ENCODE measurements at regions not wholly inside any gene's neighbourhood (a gene's known extent, or its start where the extent isn't known, plus 50 kb on each side); places are given as distances from the start of the nearest gene placed in this dataset.

DNA sequence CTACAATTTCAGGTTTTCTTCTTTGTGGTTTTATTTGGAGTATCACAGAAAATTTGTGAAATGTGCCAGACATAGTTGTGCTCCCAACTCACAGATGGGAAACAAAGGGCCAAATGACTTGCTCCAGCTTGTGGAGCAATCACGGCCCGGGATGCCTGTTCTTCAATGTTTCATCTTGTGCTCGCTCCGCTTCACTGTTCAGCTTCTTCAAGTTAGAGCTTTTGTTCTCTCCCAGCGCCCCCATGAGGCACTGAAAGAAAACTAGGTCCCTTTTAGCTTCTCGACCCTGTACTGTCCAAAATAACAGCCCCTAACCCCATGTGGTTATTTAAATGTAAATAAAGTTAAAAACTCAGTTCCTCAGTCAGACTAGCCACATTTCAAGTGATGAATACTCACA is 187.9 kb upstream of the STXBP6 start:
- DNase-seq (ENCODE audit: low read depth), result peak; percentile 3
- no peak overlapping the region for H3K4me3 ChIP-seq (ENCODE audit: low read depth, low read length)
- TF ChIP-seq, protein P1, sequence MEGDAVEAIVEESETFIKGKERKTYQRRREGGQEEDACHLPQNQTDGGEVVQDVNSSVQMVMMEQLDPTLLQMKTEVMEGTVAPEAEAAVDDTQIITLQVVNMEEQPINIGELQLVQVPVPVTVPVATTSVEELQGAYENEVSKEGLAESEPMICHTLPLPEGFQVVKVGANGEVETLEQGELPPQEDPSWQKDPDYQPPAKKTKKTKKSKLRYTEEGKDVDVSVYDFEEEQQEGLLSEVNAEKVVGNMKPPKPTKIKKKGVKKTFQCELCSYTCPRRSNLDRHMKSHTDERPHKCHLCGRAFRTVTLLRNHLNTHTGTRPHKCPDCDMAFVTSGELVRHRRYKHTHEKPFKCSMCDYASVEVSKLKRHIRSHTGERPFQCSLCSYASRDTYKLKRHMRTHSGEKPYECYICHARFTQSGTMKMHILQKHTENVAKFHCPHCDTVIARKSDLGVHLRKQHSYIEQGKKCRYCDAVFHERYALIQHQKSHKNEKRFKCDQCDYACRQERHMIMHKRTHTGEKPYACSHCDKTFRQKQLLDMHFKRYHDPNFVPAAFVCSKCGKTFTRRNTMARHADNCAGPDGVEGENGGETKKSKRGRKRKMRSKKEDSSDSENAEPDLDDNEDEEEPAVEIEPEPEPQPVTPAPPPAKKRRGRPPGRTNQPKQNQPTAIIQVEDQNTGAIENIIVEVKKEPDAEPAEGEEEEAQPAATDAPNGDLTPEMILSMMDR (IDR thresholded peaks at IDR 0.05; ENCODE audit: control insufficient read depth, extremely low read depth, insufficient read depth), result peak; percentile 64

DNA sequence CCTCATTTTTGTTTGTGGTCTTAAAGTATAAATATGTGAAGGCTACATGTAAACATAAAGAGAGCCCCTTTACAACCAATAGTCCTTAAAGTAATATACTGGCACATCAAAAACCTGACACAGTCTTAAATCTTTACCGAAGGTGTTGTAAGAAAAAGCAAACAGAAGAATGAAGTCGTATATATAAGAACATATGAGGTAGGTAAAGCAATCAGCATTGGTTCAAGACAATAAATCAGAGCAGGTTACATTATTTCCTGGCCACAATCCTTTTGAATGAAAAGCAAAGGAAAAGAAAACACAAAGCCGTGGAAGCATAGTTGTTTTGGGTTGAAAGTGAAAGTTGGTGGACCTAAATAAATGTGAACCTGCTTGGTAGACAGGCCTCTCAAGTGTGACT is 183.7 kb upstream of the STXBP6 start:
- no peak overlapping the region for H3K4me3 ChIP-seq (ENCODE audit: low read depth, low read length)
- no peak for DNase-seq (ENCODE audit: low read depth)
- TF ChIP-seq, protein P1 (IDR thresholded peaks at IDR 0.05; ENCODE audit: control insufficient read depth, extremely low read depth, insufficient read depth), result no peak

DNA sequence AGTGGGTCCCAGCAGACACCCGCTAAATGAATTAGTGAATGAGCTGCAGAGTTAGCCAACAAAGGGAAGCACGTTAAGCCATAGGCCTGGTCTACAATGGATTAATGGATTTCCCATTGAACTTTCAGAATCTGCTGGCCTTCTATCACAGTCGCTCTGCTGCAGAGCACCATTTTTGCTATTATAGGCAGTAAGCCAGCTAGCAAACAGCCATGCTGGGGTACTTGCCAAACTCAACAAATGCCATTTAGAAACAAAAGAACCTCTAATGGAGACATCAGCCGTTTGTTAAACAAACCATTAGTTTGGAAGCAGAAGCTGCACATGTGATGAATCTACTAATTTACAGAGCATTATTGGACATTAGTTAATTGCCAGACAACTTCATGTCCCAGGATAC is 181.1 kb upstream of the STXBP6 start:
- peak; percentile 63 for DNase-seq (ENCODE audit: low read depth)
- H3K4me3 ChIP-seq (ENCODE audit: low read depth, low read length), result no peak overlapping the region
- TF ChIP-seq, protein P1 (IDR thresholded peaks at IDR 0.05; ENCODE audit: control insufficient read depth, extremely low read depth, insufficient read depth), result no peak

DNA sequence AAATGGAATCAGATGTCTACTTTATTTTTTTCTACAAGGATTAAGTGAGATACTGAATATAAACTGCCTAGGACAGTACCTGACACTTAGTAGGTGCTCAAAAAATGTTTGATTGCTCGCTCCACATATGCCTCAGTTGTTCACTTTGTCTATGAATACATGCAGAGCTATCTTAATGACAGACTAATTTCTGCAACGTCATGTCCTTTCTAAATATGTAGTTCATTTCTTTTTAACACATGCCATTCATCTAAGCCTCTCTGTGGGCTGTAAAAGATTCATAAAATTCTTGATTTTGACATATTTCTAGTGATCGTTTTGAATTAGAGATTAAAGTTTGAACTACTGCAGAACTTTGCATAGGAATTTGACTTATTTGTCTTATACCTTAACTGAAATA is 176.3 kb upstream of the STXBP6 start:
- no peak overlapping the region for H3K4me3 ChIP-seq (ENCODE audit: low read depth, low read length)
- TF ChIP-seq, protein P1 (IDR thresholded peaks at IDR 0.05; ENCODE audit: control insufficient read depth, extremely low read depth, insufficient read depth), result no peak

DNA sequence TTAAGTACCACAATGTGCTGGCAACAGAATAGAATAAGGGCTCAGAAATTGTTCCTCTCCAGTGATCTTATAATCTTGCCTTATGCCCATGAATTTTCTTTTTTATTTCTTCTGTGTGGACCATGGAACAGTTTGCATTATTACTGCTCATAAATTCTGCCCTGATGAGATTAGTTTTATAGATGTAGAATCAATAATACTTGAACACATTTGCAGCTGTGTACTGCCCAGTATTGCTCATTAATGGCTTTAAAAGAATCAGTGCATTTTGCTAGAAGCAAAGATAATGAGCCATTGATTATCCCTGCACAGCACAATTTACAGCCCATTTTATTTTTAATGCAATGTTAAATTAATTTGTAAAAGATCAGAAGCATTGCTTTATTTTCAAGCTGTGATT is 172.3 kb upstream of the STXBP6 start:
- TF ChIP-seq, protein P1 (IDR thresholded peaks at IDR 0.05; ENCODE audit: control insufficient read depth, extremely low read depth, insufficient read depth), result no peak
- H3K4me3 ChIP-seq (ENCODE audit: low read depth, low read length), result no peak overlapping the region
- DNase-seq (ENCODE audit: low read depth), result no peak

More for the DNA sequence above, 176.3 kb upstream of the STXBP6 start:
- no peak for DNase-seq (ENCODE audit: low read depth)

DNA sequence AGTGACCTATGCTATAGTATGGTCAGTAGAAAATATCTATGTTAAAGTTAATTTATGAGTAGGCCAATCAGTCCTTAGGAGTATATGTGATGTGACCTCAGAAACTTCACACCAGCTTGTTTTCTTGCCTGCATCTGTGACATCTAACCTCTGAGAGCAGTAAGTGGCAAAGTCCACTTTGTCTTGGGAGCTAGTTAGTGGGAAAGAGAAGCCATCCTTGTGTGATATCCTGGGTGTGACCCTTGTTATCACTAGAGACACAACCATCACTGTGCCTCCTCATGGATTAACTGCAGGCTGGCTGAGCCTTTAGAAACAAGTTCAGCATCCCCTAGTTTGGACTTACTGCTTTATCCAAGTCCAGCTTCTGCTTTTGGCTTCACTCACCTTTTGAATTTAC is 170.6 kb upstream of the STXBP6 start:
- no peak overlapping the region for H3K4me3 ChIP-seq (ENCODE audit: low read depth, low read length)
- DNase-seq (ENCODE audit: low read depth), result no peak
- TF ChIP-seq, protein P1 (IDR thresholded peaks at IDR 0.05; ENCODE audit: control insufficient read depth, extremely low read depth, insufficient read depth), result no peak

DNA sequence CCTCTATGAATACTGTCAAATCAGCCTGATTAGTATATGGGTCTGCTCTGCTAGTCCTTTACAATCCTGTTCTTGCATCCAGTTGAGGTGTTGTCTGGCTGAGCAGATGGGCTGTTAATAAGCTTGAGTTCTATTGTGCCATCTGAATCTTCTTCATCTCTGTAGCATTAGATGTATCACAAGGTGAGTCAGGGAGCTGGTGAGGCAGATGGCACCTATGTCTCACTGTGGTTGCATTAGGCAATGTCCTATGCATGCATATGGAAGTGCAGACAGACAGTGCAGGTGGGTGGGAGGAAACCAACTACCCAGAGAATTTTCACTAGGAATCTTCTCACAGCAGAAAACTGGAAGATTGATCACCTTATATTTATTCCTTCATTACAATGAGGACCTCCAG is 165.7 kb upstream of the STXBP6 start:
- TF ChIP-seq, protein P1 (IDR thresholded peaks at IDR 0.05; ENCODE audit: control insufficient read depth, extremely low read depth, insufficient read depth), result no peak
- H3K4me3 ChIP-seq (ENCODE audit: low read depth, low read length), result no peak overlapping the region
- no peak for DNase-seq (ENCODE audit: low read depth)

Measured in LNCaP clone FGC (cell line).